ENCODE measurements at regions not wholly inside any gene's neighbourhood (a gene's known extent, or its start where the extent isn't known, plus 50 kb on each side); places are given as distances from the start of the nearest gene placed in this dataset.

- Histone ChIP-seq H3K27me3 (ENCODE audit: control insufficient read depth in 1 of 2, insufficient read depth in 1 of 2, low read length in 2 of 2) (no peaks in the 10 kb centered on the region), H2BK5ac (ENCODE audit: low read depth, low read length, poor library complexity, severe bottlenecking) (no peak overlapping the region), H2AFZ (ENCODE audit: low read depth, low read length) (peak overlapping the region; percentile 6), H3K14ac (ENCODE audit: low read length in 2 of 2) (peak overlapping the region in 1 of 2 experiments; percentile 44), H2BK15ac (ENCODE audit: low read depth, poor library complexity, severe bottlenecking) (no peak overlapping the region), H3K9ac (ENCODE audit: low read length) (no peak overlapping the region), H3K4ac (ENCODE audit: low read depth in 1 of 2, low read length in 2 of 2) (no peak overlapping the region), H3K79me1 (replicated peaks; ENCODE audit: low read length, poor library complexity, severe bottlenecking) (peaks cover 26% of the 10 kb centered on the region), H3K27ac (ENCODE audit: low read length, poor library complexity, severe bottlenecking) (no peak overlapping the region), H3K4me1 (ENCODE audit: control insufficient read depth, insufficient read depth, low read depth, low read length) (peaks cover 37% of the 10 kb centered on the region), H2BK120ac (ENCODE audit: low read depth, low read length) (no peak overlapping the region), H2BK12ac (ENCODE audit: low read length in 2 of 2) (peak overlapping the region in 1 of 2 experiments; percentile 19), H3K36me3 (ENCODE audit: control insufficient read depth in 1 of 2, insufficient read depth in 2 of 2, low read depth in 1 of 2, low read length in 2 of 2) (peaks cover 0 to 5% of the 10 kb centered on the region in 2 experiments), H3K23ac (ENCODE audit: low read length in 2 of 2) (no peak overlapping the region), H4K91ac (ENCODE audit: low read length) (peak overlapping the region; percentile 53), H4K8ac (ENCODE audit: low read length) (no peak overlapping the region), H3K4me2 (ENCODE audit: low read length, poor library complexity, severe bottlenecking) (no peak overlapping the region), H3K9me3 (ENCODE audit: control insufficient read depth, low read length) (peaks cover 7% of the 10 kb centered on the region), H3K18ac (ENCODE audit: low read depth in 1 of 2, low read length in 2 of 2) (peak overlapping the region in 1 of 2 experiments; percentile 11), H3K4me3 (ENCODE audit: insufficient read depth in 1 of 2, low read depth in 1 of 2, low read length in 2 of 2) (no peak overlapping the region), H2AK5ac (ENCODE audit: low read length, severe bottlenecking) (peak overlapping the region; percentile 50)
- no peak for DNase-seq
- 95% methylated on average over 35 of the region's 35 CpGs for WGBS
Measured at GRCh38 chr4:3384771-3385710, 56.7 kb upstream of the HGFAC start.

- no peak overlapping the region for H3K4ac ChIP-seq (ENCODE audit: low read depth in 1 of 2, low read length in 2 of 2)
- no peak overlapping the region for H3K23ac ChIP-seq (ENCODE audit: low read length in 2 of 2)
- H2BK5ac ChIP-seq (ENCODE audit: low read depth, low read length, poor library complexity, severe bottlenecking): no peak overlapping the region
- peak overlapping the region in 1 of 2 experiments; percentile 58 for H3K18ac ChIP-seq (ENCODE audit: low read depth in 1 of 2, low read length in 2 of 2)
- WGBS: 96% methylated on average over 21 of the region's 21 CpGs
- H3K4me1 ChIP-seq (ENCODE audit: control insufficient read depth, insufficient read depth, low read depth, low read length): peaks cover 43% of the 10 kb centered on the region
- no peak overlapping the region for H4K8ac ChIP-seq (ENCODE audit: low read length)
- H3K27ac ChIP-seq (ENCODE audit: low read length, poor library complexity, severe bottlenecking): no peak overlapping the region
- no peak overlapping the region for H2BK15ac ChIP-seq (ENCODE audit: low read depth, poor library complexity, severe bottlenecking)
- peaks cover 23% of the 10 kb centered on the region for H3K79me1 ChIP-seq (replicated peaks; ENCODE audit: low read length, poor library complexity, severe bottlenecking)
- peak overlapping the region; percentile 53 for H4K91ac ChIP-seq (ENCODE audit: low read length)
- DNase-seq: no peak
- no peaks in the 10 kb centered on the region for H3K36me3 ChIP-seq (ENCODE audit: control insufficient read depth in 1 of 2, insufficient read depth in 2 of 2, low read depth in 1 of 2, low read length in 2 of 2)
- H2AFZ ChIP-seq (ENCODE audit: low read depth, low read length): no peak overlapping the region
- H3K4me2 ChIP-seq (ENCODE audit: low read length, poor library complexity, severe bottlenecking): no peak overlapping the region
- no peak overlapping the region for H3K14ac ChIP-seq (ENCODE audit: low read length in 2 of 2)
- H3K9me3 ChIP-seq (ENCODE audit: control insufficient read depth, low read length): no peaks in the 10 kb centered on the region
- no peak overlapping the region for H3K4me3 ChIP-seq (ENCODE audit: insufficient read depth in 1 of 2, low read depth in 1 of 2, low read length in 2 of 2)
- no peaks in the 10 kb centered on the region for H3K27me3 ChIP-seq (ENCODE audit: control insufficient read depth in 1 of 2, insufficient read depth in 1 of 2, low read length in 2 of 2)
- H2BK12ac ChIP-seq (ENCODE audit: low read length in 2 of 2): peak overlapping the region in 1 of 2 experiments; percentile 65
- peak overlapping the region; percentile 57 for H2AK5ac ChIP-seq (ENCODE audit: low read length, severe bottlenecking)
- no peak overlapping the region for H2BK120ac ChIP-seq (ENCODE audit: low read depth, low read length)
- no peak overlapping the region for H3K9ac ChIP-seq (ENCODE audit: low read length)
Measured at GRCh38 chr4:3385711-3386420, 55.9 kb upstream of the HGFAC start.

- no peak overlapping the region for H4K91ac ChIP-seq (ENCODE audit: low read length)
- no peak overlapping the region for H3K4me2 ChIP-seq (ENCODE audit: low read length, poor library complexity, severe bottlenecking)
- H2BK5ac ChIP-seq (ENCODE audit: low read depth, low read length, poor library complexity, severe bottlenecking): no peak overlapping the region
- H3K9me3 ChIP-seq (ENCODE audit: control insufficient read depth, low read length): no peaks in the 10 kb centered on the region
- H3K79me1 ChIP-seq (replicated peaks; ENCODE audit: low read length, poor library complexity, severe bottlenecking): peaks cover 23% of the 10 kb centered on the region
- H3K27me3 ChIP-seq (ENCODE audit: control insufficient read depth in 1 of 2, insufficient read depth in 1 of 2, low read length in 2 of 2): no peaks in the 10 kb centered on the region
- H4K8ac ChIP-seq (ENCODE audit: low read length): no peak overlapping the region
- H2BK120ac ChIP-seq (ENCODE audit: low read depth, low read length): no peak overlapping the region
- peaks cover 46% of the 10 kb centered on the region for H3K4me1 ChIP-seq (ENCODE audit: control insufficient read depth, insufficient read depth, low read depth, low read length)
- H2BK12ac ChIP-seq (ENCODE audit: low read length in 2 of 2): no peak overlapping the region
- H2AFZ ChIP-seq (ENCODE audit: low read depth, low read length): no peak overlapping the region
- no peak overlapping the region for H3K27ac ChIP-seq (ENCODE audit: low read length, poor library complexity, severe bottlenecking)
- H3K4ac ChIP-seq (ENCODE audit: low read depth in 1 of 2, low read length in 2 of 2): no peak overlapping the region
- H3K4me3 ChIP-seq (ENCODE audit: insufficient read depth in 1 of 2, low read depth in 1 of 2, low read length in 2 of 2): no peak overlapping the region
- H3K14ac ChIP-seq (ENCODE audit: low read length in 2 of 2): no peak overlapping the region
- H3K9ac ChIP-seq (ENCODE audit: low read length): no peak overlapping the region
- 89% methylated on average over 9 of the region's 9 CpGs for WGBS
- no peak for DNase-seq
- peak overlapping the region; percentile 51 for H2AK5ac ChIP-seq (ENCODE audit: low read length, severe bottlenecking)
- no peaks in the 10 kb centered on the region for H3K36me3 ChIP-seq (ENCODE audit: control insufficient read depth in 1 of 2, insufficient read depth in 2 of 2, low read depth in 1 of 2, low read length in 2 of 2)
- H3K23ac ChIP-seq (ENCODE audit: low read length in 2 of 2): no peak overlapping the region
- no peak overlapping the region for H2BK15ac ChIP-seq (ENCODE audit: low read depth, poor library complexity, severe bottlenecking)
- no peak overlapping the region for H3K18ac ChIP-seq (ENCODE audit: low read depth in 1 of 2, low read length in 2 of 2)
Measured at GRCh38 chr4:3386526-3386925, 55.2 kb upstream of the HGFAC start.

All from mesenchymal stem cell (in vitro differentiated cells and primary cell).